GM06990 (cell line): ENCODE measurements at regions not wholly inside any gene's neighbourhood (a gene's known extent, or its start where the extent isn't known, plus 50 kb on each side); places are given as distances from the start of the nearest gene placed in this dataset.

Source experiments
- DNase-seq: peaks from one replicate; pipeline ENCODE4 v3.0.0-alpha.2; 2011; ENCODE audit not compliant: insufficient read length; ENCODE audit errors: extremely low read depth
- H3K27me3 ChIP-seq: replicated peaks from 2 replicates; pipeline ENCODE4 v1.6.0; 2011; ENCODE audit warnings: low read length; ENCODE audit not compliant: control insufficient read depth, insufficient read depth
- H3K36me3 ChIP-seq: 2 replicates; pipeline ENCODE4 v1.5.1; 2011; ENCODE audit warnings: low read length; ENCODE audit not compliant: control insufficient read depth, insufficient read depth
- H3K4me3 ChIP-seq: replicated peaks from 2 replicates; pipeline ENCODE4 v1.5.1; 2011; ENCODE audit warnings: low read depth, mild to moderate bottlenecking, control low read depth, low read length
- CTCF ChIP-seq: IDR thresholded peaks from 2 replicates; pipeline ENCODE4 v1.5.1; 2011; ENCODE audit warnings: low read length, control low read depth, mild to moderate bottlenecking, inconsistent platforms; ENCODE audit not compliant: insufficient read depth, poor library complexity, severe bottlenecking

- no peaks in the 10 kb centered on the region for H3K27me3 ChIP-seq
- no peak overlapping the region for H3K4me3 ChIP-seq
- TF ChIP-seq CTCF = no peak
- no peak for DNase-seq
- H3K36me3 ChIP-seq = no peaks in the 10 kb centered on the region
Observed at GRCh38 chr14:45332360-45332988, 79.5 kb upstream of the MIS18BP1 start.

DNA sequence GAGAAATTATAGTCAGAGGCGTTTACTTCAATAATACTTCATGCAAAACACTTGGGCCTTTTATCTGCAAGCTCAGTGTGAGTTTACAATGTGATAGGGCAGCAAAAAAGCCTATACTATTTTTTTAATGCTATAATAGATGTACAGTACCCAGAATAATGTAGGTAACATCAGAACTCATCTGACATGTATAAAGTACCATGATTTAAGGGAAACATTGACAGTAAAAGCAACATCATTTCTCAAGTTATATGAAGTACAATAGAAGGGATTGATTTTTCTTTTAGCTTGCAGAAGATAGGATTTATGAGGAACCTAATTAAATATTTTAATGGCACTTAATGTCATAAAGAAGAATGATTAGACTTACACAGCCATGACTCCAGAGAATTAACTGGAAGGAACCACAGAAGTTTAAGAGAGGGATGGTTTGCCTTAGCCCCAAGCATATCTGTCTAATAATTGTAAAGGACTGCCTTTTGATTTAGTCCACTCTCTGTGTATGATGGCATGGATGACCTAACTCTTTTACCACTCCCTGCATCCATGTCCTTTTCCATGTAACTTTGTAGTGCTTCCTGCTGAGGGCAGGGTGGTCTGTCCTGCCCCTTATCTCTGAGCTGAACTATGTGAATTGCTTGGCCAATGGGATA is 55.9 kb upstream of the MIS18BP1 start:
- no peak for TF ChIP-seq CTCF
- DNase-seq = no peak
- no peak overlapping the region for H3K4me3 ChIP-seq
- no peaks in the 10 kb centered on the region for H3K36me3 ChIP-seq
- H3K27me3 ChIP-seq = no peaks in the 10 kb centered on the region
